ENCODE measurements at regions not wholly inside any gene's neighbourhood (a gene's known extent, or its start where the extent isn't known, plus 50 kb on each side); places are given as distances from the start of the nearest gene placed in this dataset.

DNA sequence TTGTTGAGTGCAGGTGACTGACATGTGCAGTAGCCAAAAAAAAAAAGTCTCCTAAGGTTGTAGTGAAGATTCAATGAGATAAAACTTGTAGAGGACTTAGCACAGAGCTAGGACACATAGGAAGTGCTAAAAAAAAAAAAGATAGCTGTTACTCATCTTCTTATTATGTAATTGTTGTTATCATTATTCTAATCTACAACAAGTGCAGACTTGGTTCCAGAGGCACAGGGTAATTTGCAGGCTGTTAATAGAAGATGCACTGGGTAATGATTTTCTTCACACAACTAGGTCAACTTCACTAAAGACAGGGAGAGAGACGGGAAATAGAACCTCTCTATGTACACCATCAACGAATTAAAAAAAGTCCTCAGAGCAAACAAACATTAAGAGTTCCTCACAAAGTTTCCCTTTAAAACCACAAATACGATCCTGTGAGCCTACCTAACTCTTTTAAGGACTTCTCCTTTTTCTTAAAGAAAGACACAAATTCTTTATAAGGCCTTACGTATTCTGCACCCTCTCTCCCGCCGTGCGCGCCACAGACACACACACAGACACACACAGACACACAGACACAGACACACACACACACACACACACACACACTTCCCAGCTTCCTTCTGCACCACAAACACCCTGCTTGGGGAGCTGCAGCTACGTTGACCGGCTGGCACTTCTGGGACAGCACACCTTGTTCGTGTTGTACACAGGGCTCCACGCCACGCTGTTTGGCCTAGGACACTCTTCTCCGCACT is 49.8 kb upstream of the GADD45A start:
- DNase-seq = peak in 1 of 58 donors; percentile 3
